ENCODE measurements at regions not wholly inside any gene's neighbourhood (a gene's known extent, or its start where the extent isn't known, plus 50 kb on each side); places are given as distances from the start of the nearest gene placed in this dataset.
A peak's percentile ranks its signal among the peaks of the same experiment; 100 is the strongest.

DNA sequence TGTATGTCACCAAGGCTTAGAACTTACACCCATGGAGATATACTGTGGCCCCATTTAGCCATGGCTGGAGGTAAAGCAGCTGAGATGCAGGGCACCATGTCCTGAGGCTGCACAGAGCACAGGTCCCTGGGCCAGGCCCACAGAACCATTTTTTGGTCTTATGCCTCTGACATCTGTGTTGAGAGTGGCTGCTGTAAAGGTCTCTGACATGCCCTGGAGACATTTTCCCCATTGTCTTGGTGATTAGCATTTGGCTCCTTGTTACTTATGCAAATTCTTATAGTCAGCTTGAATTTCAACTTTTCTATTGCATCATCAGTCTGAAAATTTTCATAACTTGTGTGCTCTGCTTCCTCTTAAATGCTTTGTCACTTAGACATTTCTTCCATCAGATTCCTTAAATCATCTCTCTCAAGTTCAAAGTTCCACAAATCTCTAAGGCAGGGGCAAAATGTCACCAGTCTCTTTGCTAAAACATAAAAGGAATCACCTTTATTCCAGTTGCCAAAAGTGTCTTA is 701.3 kb downstream of the EPHA3 start:
- Histone ChIP-seq H3K4me1 (no peaks in the 10 kb centered on the region), H3K4me3 (ENCODE audit: low read depth, low read length) (no peak overlapping the region), H3K9me3 (no peaks in the 10 kb centered on the region), H3K27me3 (no peaks in the 10 kb centered on the region), H3K36me3 (no peaks in the 10 kb centered on the region)
- DNase-seq = no peak
- no peak for TF ChIP-seq CTCF (IDR thresholded peaks at IDR 0.05; ENCODE audit: low read depth, low read length)

DNA sequence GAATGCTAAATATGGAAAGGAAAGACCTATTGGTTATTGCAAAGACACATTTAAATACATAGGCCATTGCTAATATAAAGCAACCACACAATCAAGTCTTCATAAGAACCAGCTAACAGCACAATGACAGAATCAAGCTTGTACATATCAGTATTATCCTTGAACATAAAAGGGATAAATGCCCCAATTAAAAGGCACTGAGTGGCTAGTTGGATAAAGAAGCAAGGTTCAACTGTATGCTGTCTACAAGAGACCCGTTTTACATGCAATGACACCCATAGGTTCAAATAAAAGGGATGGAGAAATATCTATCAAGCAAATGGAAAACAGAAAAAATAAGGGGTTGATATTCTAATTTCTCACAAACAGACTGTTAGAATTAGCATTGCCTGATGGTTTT is 706.1 kb downstream of the EPHA3 start:
- Histone ChIP-seq H3K27me3 (no peaks in the 10 kb centered on the region), H3K4me3 (ENCODE audit: low read depth, low read length) (no peak overlapping the region), H3K9me3 (no peaks in the 10 kb centered on the region), H3K36me3 (no peaks in the 10 kb centered on the region), H3K4me1 (no peaks in the 10 kb centered on the region)
- no peak for TF ChIP-seq CTCF (IDR thresholded peaks at IDR 0.05; ENCODE audit: low read depth, low read length)
- DNase-seq = no peak

DNA sequence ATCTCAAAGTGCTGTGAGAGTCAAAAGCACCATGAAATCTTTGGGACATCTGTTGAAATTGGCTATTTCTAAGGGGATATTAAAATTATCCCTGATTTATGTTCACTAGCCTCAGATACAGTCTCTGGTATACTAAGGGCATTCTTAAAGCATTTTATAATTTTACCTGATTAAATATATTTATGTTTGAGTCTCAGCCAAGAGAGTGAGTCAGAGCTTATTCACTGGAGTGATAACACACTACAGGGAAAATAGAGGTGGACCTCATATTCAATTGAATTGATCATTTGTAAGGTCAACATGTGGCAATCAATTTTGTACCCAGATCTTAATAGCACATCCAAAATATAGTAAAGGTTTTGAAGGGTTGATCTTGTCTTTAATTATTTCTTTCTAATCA is 733.6 kb downstream of the EPHA3 start:
- Histone ChIP-seq H3K27me3 (no peaks in the 10 kb centered on the region), H3K4me3 (ENCODE audit: low read depth, low read length) (no peak overlapping the region), H3K36me3 (no peaks in the 10 kb centered on the region), H3K9me3 (no peaks in the 10 kb centered on the region), H3K4me1 (no peaks in the 10 kb centered on the region)
- no peak for DNase-seq
- no peak for TF ChIP-seq CTCF (IDR thresholded peaks at IDR 0.05; ENCODE audit: low read depth, low read length)

DNA sequence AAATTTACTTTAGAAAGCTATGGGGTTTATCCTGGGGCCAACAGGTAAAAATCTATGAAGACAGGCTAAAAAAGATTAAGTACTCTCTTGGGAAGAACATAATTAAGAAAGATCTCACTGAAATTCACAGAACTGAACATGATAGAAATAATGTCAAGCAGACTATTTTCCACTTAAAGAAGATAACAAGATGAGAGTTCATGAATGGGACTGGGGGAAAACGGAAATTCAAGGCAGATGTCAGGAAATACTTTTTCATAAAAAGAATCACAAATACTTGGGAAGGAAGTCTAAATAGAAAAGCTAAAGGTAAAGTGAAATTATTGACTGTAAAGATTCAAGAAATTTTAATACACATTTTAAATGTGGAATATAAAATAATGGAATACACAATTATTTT is 737.6 kb downstream of the EPHA3 start:
- no peaks in the 10 kb centered on the region for H3K27me3 ChIP-seq
- DNase-seq = no peak
- H3K4me3 ChIP-seq (ENCODE audit: low read depth, low read length) = no peak overlapping the region
- H3K4me1 ChIP-seq = no peaks in the 10 kb centered on the region
- H3K36me3 ChIP-seq = no peaks in the 10 kb centered on the region
- TF ChIP-seq CTCF (IDR thresholded peaks at IDR 0.05; ENCODE audit: low read depth, low read length) = no peak
- no peaks in the 10 kb centered on the region for H3K9me3 ChIP-seq

DNA sequence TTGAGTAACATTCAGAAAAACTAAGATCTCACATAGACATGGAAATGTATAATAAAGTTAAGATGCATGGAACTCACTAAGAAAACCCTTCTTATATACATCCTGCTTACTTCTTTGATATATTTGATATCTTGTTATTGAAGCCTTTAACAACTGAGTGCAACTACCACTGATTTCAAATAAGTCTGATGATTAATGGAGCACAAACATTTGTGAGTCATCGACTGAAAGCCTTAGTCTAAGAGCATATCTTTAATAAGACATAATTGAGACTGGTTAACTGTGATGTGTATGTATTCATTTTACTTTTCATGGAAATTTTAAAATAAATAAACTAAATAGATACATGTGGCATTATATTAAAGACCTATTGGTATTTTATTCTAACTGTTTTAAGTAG is 740.5 kb downstream of the EPHA3 start:
- TF ChIP-seq CTCF (IDR thresholded peaks at IDR 0.05; ENCODE audit: low read depth, low read length) = no peak
- no peaks in the 10 kb centered on the region for H3K4me1 ChIP-seq
- H3K27me3 ChIP-seq = no peaks in the 10 kb centered on the region
- no peaks in the 10 kb centered on the region for H3K36me3 ChIP-seq
- H3K4me3 ChIP-seq (ENCODE audit: low read depth, low read length) = no peak overlapping the region
- H3K9me3 ChIP-seq = no peaks in the 10 kb centered on the region
- DNase-seq = no peak

DNA sequence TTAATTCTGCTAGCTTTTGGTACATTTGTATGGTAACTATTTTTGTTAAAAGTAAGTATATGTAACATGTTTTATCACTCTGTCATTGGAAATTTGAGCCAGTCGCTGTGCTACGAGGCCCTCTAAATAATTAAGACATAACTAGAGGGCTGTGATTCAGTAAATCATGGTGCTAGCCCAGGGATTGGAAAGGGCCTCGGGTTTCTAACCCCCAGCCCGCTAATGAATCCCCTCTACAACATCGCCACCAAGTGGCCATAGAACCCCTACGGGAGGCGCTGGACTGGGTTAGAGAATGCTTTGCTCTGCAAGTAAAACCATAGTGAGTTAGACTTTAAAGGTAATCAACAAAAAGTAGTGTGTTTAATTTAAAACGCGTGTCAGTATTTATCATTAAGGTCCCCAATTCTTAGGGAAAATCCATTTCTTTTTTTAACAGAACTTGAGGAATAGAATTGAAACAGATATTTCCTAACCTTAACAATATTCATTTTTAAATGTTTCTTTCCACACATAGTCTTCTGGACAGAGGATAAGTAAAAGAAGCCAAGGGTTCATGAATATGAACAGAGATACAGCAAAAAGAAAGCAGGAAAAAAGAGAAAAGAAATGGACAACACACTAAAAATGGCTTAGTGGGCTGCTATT is 744.7 kb downstream of the EPHA3 start:
- Histone ChIP-seq H3K27me3 (no peaks in the 10 kb centered on the region), H3K9me3 (no peaks in the 10 kb centered on the region), H3K36me3 (no peaks in the 10 kb centered on the region), H3K4me3 (ENCODE audit: low read depth, low read length) (no peak overlapping the region), H3K4me1 (no peaks in the 10 kb centered on the region)
- peak; percentile 65 for DNase-seq
- peak; percentile 76 for TF ChIP-seq CTCF (IDR thresholded peaks at IDR 0.05; ENCODE audit: low read depth, low read length)
